SW 1271 (cell line): ENCODE measurements at regions not wholly inside any gene's neighbourhood (a gene's known extent, or its start where the extent isn't known, plus 50 kb on each side); places are given as distances from the start of the nearest gene placed in this dataset.

ENCODE experiments used
- DNase-seq, 2 experiments: peaks; one replicate each; lab custom pipeline; 2025; lab: John Stamatoyannopoulos, UW

- DNase-seq, result no peak
These were observed 234.1 kb upstream of the PMEPA1 start for GRCh38 chr20:57943950-57944349.

DNA sequence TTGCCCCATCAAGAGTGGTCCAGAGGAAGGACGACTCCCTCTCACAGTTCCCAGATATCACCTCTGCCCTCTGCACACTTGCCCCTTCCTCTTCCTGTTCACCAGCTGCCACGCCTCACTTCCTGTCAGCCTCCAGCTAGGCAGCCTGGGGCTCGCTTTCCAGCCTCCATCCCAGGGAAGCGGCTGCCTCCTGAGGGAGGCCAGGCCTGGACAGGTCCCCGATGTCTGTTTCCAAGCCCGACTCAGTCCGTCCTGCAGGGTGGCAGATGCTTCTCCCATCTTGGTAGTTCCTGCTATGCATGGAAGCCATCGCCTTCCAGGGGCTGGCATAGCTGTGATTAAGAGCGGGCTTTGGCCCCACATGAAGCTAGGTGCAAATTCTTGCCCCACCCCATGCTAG is 233.5 kb upstream of the PMEPA1 start:
- DNase-seq, result no peak

DNA sequence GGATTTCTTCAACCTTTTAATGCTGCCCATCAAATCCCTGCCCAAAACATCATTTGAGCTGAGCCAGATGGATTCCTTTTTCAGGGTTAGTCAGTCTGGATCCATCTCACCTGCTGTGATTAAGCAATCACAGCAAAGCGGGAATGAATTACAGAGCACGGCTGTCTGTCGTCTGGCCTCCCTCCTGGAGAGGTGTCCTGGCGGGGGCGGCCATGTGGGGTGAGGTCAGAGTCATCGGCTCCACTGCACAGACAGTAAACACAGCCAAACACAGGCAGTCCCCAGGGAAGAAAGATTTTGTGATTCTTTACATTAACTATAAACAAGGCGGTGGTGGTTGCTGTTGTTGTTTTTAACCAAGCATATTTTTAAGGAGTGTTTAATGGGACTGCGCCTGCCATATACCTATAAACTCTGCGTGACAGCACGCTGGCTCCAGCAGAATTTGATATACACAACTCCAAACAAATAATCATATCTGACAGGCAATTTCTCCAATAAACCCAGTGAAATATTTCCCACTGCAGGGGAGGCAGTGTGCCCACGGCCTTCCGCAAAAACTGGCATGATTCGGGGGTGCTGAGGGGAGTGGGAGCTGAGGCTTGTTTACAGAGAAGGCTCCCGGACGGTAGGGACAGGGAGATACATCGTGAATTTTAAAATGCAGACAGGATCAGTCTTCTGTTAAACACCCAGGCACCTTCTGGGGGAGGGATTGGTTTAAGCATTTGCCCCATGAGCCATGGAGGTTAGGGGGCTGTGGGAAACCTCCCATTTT is 232.0 kb upstream of the PMEPA1 start:
- no peak for DNase-seq

DNA sequence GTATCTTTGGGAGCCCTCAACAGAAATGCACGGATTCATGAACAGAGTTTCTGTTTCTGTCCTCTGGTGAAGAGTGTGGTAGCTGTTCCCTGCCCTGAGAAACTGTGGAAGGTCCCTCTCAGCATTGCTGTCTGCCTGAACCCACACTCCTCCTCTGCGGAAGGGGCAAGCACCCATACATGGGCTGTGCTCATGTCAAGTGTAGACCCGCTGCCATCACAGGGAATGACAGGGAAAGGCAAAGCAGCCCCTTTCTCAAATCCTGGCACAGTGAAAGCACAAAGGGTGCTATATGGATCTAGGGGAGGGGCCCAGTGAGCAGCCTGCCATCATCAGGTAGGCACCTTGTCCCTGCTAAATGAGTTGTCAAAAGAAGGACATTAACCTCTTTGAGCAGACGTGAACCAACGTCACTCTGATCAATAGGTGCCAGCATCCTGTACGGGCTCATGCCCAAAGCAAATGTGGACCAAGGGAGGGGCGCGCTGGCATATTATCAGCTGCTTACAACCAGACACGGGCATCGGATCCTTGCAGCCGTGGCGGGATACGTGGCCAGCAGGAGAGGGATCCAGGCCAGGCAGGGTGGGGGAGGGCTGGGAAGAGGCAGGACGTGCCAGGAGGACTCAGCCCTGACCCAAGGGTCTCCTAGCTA is 231.2 kb upstream of the PMEPA1 start:
- DNase-seq, result no peak

DNA sequence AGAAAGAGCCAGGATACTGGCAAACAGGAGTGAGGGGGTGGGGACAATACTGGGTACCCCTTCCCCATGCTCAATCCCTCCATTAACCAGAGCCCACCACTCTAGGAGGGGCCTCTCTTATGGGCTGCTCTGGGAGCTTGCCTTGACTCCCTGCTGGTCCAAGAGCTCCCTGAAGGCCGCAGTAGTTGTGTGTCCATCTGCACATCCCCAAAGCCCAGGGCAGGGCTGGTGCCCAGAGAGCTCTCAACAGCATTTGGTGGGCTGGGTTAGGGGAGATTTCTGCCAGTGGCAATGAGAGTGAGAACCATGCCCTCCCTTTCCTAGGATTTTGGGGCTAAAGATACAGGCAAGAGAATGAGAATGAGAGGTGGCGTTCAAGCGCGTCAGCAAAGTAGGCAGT is 230.6 kb upstream of the PMEPA1 start:
- DNase-seq, result no peak

DNA sequence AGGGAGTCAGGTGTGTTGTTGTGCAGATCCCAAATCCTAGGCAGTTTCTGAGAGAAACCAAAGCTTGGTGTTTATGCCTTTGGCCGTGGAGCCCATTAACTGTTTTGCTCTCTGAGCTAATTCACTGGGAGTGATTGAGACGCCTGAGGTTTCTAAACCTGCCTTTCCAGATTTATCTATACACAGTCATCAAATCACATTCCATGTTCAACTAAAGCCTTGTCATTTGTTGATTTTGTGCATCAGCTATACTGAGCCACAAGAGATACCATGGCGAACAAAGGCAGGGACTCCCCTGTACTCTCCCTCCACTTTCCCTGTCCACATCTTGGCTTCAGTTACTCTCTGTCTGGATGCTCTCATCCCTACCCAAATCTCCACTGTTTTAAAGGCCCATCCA is 229.7 kb upstream of the PMEPA1 start:
- DNase-seq, result no peak

DNA sequence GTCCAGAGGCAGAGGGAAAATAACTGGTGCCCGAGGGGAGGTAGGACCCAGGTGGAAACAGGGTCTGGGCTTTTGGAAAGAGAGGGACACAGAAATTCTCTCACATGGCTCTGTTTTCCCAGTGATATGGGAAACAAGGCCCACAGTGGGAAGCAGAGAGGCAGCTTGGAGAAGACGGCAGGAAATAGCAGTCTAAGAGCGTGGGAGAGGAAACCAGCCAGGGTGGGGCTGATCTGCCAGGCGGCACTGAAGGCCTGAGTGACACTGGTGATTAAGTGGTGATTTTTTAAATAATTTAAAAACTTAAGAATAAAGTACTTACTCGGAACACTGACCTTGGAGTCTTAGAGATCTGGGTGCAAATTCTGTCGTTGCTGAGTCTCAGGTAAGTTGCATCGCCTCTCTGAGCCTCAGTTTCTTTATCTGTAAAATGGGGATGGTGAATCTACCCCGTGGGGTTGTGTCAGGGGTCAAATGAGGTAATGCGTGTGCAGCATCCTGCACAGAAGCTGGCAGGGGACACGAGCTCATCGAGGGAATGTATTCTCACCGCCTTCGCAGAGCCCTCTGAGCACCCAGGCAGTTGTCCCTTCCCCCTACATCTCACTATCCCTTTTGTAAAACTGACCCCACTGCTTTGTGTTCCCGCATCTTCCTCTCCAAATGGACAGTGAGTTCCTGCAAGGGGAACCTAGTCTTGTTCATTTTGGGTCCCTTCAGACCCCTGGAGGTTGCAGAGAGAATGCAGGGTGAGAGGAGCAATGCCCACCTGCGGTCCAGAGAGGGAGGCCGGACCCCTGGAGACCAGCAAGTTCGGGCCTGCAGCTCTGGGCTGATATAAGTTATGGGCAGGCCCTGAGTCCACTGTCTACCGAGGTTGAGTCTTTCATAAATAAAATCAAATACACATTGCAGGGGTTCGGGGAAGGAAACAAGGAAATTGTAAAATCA is 228.6 kb upstream of the PMEPA1 start:
- DNase-seq, result no peak

GRCh38 chr20:57936636-57937385 is 227.0 kb upstream of the PMEPA1 start:
- DNase-seq, result no peak

GRCh38 chr20:57934913-57935312 is 225.1 kb upstream of the PMEPA1 start:
- no peak for DNase-seq

- DNase-seq, result no peak
These were observed 224.4 kb upstream of the PMEPA1 start for GRCh38 chr20:57934007-57934805.

- DNase-seq, result no peak
These were observed 222.5 kb upstream of the PMEPA1 start for GRCh38 chr20:57932227-57932864.

GRCh38 chr20:57930351-57930750 is 220.5 kb upstream of the PMEPA1 start:
- DNase-seq, result no peak

DNA sequence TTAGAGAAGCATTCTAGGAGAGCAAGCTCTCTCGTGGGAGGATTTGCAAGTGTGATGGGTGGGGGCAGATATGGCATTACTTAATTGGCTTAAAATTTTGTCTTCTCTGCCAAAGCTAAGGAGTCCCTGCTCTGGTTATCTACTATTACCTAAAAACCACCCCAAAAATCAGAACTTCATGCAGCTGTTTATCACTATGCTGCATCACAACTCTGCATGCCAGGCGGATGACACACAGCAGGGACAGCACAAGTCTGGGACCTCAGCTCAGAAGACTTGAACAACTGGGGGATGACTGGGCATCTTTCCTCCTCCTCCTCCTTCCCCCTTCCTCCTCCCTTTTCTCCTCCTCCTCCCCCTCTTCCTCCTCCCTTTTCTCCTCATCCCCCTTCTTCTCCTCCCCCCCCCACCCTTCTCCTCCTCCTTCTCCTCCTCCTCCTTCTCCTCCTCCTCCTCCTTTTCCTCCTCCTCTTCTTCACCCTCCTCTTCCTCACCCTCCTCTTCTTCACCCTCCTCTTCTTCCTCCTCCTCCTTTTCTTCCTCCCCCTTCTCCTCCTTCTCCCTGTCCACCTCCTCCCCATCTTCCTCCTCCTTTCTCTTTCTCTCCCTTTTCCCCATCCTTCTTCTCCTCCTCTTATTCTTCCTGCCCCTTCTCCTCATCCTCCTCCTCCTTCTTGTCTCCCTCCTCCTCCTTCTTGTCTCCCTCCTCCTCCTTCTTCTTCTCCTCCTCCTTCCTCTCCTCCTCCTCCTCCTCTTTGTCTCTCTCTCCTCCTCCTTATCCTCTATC is 218.6 kb upstream of the PMEPA1 start:
- DNase-seq, result no peak

- no peak for DNase-seq
These were observed 217.6 kb upstream of the PMEPA1 start for GRCh38 chr20:57927376-57927775.

GRCh38 chr20:57922706-57923105 is 212.9 kb upstream of the PMEPA1 start:
- DNase-seq, result no peak

- no peak for DNase-seq
These were observed 212.3 kb upstream of the PMEPA1 start for GRCh38 chr20:57922083-57922482.

- DNase-seq, result no peak
These were observed 211.9 kb upstream of the PMEPA1 start for GRCh38 chr20:57921676-57922075.

- DNase-seq, result no peak
These were observed 211.2 kb upstream of the PMEPA1 start for GRCh38 chr20:57920971-57921370.

GRCh38 chr20:57919049-57919448 is 209.2 kb upstream of the PMEPA1 start:
- no peak for DNase-seq

GRCh38 chr20:57918551-57918950 is 208.7 kb upstream of the PMEPA1 start:
- DNase-seq, result no peak
